ENCODE measurements at regions not wholly inside any gene's neighbourhood (a gene's known extent, or its start where the extent isn't known, plus 50 kb on each side); places are given as distances from the start of the nearest gene placed in this dataset.

DNA sequence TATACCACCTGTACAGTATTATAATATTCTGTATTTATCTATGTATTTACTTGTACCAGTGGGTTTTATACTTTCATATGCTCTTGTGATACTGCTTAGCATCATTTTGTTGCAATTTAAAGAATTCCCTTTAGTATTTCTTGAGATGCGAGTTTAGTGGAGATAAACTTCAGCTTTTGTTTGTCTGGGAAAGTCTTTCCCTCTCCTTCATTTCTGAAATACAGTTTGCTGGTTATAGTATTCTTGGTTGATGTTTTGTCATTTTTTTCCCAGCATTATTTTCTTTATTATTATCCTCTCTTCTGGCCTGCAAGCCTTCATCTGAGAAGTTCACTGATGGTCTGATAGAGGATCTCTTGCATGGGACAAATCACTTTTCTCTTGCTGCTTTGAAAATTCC is 136.6 kb upstream of the MCHR2 start:
- no peak for DNase-seq

GRCh38 chr6:100126790-100127484 is 132.9 kb upstream of the MCHR2 start:
- no peak for DNase-seq

DNA sequence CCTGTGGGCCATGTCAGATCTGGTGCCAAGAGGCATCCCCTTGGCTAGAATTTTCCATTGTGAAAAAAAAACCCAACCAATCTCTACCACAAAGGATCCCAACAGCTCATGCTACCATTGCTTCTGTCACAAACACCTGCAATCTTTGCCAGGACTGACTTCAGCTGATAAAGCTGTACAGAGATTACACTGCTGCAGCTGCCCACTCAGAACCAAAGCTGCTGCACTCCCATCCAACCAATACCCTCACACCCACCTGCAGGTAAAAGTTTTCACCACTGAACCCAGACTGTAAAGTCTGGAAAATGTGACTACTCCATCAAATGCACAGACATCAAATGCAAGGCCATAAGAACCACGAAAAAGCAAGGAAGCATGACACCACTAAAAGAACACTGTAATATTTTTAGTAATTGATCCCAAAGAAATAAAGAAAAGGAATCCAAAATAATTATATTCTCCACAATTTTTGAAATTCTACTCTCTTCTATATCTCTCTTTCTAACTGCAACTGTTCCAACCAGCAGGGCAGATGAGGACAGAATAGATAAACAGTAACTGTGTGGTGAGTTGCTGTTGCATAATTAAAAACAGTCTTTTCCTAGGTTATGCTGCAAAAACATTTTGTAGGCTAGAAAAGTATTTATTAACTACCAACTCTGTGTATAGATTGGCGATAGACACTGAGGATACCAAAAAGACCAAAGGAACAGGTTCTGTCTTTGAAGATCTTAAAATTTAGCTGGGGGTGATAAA is 128.0 kb upstream of the MCHR2 start:
- no peak for DNase-seq

DNA sequence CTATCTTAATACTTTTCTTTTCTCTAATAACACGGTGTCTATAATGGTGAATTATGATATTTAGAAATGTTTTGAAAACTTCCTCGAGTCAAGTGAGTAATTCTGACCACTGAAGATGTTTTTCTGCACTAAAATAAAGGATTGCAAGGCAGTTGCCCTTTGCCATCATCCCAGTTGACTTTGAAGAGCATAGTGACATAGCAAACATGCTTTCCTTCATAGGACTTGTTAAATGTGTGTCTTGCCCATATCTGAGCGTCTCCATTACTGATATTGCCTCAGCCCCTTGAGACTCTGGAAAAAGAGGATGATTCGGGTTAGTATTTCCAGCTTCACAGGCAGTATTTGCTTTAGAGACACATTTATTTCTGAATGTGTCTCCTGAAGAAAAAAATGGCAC is 125.2 kb upstream of the MCHR2 start:
- no peak for DNase-seq

DNA sequence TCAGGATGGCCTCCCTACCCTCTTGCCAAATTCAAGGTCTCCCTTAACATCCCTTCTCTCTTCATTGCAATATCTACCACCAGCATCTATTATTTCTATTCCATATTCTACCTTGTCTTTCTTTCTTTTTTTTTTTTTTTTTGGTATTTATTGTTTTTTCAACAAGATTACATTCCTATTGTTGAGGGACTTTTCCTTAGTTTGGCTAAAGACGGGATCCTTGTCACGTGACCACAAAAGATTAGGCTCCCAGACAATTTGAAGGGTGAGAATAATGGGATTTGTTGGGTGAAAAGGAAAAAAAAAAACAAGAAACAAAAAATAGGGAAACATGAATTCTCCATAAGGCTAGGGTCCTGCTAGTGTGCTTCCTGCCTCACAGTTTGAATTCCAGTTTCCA is 124.3 kb upstream of the MCHR2 start:
- no peak for DNase-seq

DNA sequence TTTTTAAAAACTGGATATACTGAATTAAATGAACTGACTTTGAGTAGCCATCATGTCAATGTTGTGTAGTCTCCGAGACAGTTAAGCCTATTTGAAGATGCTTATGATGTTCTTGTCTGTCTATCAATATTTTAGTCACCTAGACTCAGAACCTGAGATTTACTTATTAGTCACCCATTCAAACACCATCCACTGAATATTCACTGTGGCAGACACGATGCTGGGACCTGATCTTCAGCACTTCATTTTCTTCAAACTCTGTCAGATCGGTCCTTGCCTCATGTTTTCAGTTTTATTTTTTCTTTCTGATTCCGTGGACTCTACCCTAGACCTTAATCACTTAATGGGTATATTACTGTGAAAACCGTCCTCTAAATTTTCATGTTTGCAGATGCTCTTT is 123.7 kb upstream of the MCHR2 start:
- no peak for DNase-seq

DNA sequence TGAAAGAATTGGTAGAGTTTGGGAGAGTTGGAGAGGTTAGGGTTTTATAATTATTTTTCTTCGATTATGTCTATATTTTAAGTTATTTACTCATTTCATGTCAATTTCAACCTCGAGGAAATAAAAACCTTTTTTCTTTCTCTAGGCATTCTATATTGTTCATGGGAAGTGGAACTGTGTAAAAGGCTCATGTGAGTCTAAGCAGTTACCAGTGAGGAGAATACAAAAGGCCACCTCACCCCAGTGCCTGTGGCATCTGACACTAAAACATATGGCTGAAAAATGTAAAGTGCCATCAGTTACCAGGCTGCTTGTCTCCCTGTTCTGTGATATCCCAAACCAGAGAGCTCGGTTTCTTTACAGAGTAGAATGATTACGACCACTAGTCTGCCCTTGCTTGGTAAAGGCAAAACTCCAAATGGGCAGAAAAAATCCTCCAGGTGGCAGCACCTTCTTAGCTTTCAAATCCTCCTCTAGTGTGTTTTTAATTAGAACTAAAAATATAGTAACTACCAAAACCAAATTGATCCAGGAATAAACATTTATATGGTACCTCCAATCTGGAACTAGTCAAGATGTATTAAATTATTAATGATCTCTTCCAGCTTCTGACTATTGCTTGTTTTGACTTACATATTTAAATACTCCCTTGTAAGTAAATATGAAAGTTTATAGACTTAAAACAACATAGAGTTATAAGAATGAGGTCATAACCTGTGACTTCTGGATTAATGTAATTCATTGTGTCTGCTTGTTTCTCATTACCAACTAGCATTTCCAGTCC is 122.6 kb upstream of the MCHR2 start:
- no peak for DNase-seq

DNA sequence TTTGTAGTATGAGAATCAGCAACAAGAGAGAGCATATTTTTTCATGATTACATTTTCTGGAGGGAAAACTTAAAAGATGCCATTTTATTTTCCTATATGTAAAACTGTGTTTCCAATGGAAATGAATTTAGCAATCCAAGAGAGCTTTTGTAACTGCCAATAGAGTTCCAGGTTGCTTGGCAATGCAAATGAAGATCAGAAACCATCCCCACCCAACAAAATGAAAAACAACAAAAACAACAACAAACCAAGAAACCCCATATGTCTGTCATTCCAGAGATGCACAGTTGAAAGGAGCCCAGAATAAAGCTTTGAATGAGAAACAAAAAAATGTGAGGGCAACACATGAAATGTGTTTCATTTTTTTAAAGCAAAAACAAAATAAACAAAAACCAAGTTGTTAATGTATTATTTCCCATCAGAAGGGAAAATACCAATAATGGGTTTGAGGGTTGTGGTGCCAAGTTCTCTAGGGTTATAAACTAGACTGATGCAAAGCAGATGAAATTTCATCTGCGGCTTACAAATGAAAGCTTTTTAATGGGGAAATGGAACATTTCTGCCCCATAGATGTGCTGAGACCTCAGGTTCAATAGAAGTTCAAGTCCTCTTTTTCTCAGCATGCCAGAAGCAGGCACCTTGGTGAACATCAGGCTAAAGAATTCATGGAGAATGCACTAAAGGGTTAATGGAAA is 121.5 kb upstream of the MCHR2 start:
- DNase-seq: no peak

DNA sequence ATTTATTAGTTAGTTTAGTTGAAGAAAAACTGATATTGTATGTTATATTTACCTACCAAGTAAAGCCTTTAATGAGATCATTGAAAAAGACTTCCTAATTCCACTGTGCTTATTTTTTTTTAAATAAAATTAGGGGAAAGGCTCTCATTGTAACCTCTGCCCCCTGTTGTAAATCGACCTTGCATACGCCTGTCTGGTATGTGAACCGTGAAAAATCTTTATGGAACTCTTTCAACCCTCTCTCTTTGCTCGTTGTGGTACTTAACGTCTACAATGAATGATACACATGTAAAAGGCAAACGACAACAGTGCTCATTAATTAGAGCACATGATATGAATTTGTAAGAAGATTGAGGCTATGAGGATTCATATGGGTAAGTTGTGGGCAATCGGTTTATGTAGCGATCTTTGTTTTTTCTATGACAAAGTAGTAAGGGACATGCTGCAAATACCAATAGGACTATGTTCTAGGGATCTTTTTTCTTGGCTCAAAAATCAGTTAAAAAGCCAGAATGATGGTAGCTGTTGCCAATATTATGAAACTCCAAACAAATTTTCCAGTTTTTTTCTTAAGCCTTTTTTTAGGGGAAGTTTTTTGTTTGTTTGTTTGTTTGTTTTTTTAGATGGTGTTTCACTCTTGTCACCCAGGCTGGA is 119.0 kb upstream of the MCHR2 start:
- DNase-seq: no peak

GRCh38 chr6:100105919-100106529 is 112.0 kb upstream of the MCHR2 start:
- no peak for DNase-seq

- no peak for DNase-seq
Measured at GRCh38 chr6:100105138-100105537, 111.1 kb upstream of the MCHR2 start.

GRCh38 chr6:100103931-100104330 is 109.9 kb upstream of the MCHR2 start:
- no peak for DNase-seq

- DNase-seq: no peak
Measured at GRCh38 chr6:100103194-100103593, 109.2 kb upstream of the MCHR2 start.

DNA sequence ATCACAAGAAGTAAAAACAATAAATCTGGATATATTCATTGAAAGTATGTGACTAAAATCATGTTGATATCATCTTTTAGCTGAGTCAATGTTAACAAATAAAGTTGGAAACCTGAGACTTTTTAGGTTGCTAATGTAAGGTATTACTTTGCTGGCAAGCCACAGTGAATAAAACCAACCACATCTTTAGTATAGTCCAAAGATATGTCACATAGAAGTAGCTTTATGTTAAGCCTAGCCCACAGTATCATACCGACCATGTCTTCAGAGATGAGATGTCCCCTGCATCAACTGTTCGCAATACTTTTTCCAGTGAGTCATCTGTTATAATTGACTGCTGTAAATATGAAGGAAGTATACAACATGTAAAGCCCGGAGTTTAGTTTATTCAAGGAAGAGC is 107.6 kb upstream of the MCHR2 start:
- DNase-seq: no peak

- no peak for DNase-seq
Measured at GRCh38 chr6:100100776-100101175, 106.8 kb upstream of the MCHR2 start.

DNA sequence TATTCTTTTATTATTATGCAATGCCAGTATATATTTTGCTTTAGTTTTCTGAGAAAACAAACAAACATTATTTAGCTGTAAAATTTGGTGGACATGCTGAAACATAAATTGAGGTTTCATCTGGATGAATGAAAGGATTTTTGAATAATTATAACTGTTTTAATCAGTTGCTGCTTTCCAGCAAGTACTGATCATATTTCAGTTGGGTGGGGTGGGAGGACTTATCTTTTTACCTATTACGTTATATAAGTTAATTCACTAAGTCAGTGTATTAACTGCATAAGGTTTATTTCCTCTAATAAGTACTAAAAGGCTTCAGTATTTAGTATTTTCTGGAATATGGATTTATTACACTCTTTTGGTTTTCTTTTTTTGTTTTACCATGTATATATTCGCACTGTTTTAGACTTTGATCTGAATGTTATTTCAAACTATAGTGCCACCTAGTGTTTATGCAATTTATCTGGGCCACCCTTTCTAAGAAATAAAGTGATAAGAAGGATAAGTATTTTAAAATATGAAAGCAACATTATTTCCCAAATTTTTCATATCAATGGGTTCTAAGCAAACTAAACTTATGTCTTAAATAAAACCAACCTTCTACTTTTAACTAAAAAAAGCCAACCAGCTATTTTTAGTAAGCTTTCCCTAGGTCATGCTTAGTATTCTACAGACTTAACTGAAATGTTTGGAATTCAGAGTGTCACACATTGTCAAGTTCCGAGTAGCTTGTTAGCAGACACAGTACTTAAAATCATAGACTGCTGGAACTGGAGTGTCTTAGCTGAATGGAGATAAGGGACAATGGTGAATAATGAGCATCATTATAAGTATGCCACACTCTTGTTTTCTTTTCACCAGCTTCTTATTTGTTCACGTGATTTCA is 105.4 kb upstream of the MCHR2 start:
- DNase-seq: no peak

- no peak for DNase-seq
Measured at GRCh38 chr6:100096936-100097335, 102.9 kb upstream of the MCHR2 start.

DNA sequence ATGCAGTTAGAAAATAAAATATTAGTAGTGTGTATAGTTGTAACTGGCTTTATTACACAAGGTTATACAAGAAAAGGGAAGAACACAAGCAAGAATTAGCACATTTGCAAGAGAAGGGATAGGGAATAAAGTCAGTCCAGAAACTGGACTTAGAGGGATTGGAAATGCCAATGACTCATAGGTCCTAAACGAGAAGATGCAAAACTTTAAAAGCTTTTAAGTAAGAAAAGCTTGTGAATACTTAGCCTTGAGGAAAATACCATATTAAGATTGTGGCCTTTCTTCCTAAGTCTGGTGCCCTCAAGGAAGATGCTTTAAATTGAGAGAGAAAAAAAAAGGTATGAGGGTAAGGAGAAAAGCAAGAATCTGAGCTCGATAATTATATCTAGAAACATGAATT is 102.3 kb upstream of the MCHR2 start:
- DNase-seq: no peak

- no peak for DNase-seq
Measured at GRCh38 chr6:100093405-100093804, 99.4 kb upstream of the MCHR2 start.

DNA sequence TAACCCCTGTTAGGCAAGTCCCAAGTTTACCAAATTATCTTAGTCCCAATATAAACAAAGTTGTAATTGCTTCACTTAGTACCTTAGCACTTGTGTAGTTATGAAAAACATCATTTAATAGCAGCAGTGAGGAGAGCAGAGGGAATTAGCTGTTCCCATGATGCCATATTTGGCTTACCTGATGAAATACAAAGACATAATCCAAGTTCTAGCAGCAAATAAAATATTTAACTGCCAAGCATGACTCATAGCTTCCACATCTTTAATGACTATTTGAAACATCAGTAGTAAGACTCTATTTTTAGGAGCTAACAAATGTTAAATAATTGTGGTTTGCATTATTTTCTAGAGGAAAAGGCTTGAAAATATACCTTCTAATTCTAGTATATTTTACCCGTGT is 94.0 kb upstream of the MCHR2 start:
- DNase-seq: no peak

DNA sequence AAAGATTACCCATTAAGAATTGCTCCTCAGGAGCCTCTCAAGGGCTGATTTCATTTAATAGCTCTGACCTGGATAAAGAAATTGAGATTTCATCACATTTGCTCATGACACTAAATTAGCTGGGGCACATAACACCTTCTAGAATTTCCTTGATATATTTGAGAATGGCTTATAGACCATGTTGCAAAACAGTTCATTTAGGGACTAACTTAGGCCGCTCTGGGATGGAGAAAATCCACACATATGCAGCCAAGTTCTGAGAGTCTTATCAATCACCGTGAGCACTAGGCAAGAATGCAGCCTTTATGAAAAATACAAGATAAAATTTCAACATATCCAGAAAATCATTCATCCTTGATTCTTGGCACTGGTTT is 91.0 kb upstream of the MCHR2 start:
- no peak for DNase-seq

All from activated CD8-positive, alpha-beta memory T cell treated with anti-CD3 and anti-CD28 coated beads, Interleukin-2, amount 50 U/mL, for 48 hours (primary cell).